ENCODE measurements at regions not wholly inside any gene's neighbourhood (a gene's known extent, or its start where the extent isn't known, plus 50 kb on each side); places are given as distances from the start of the nearest gene placed in this dataset.
"Not testable (repeated sequence)": the region's sequence is repeated elsewhere in the genome, so short reads cannot be mapped to it uniquely, and the experiment has no call there.

GRCh38 chr4:58368221-58368620 is 1258.0 kb upstream of the IGFBP7 start:
- no peak for DNase-seq (ENCODE audit: low read depth in 2 of 2)

GRCh38 chr4:58360354-58361133 is 1250.4 kb upstream of the IGFBP7 start:
- no peak for DNase-seq (ENCODE audit: low read depth in 2 of 2)

DNA sequence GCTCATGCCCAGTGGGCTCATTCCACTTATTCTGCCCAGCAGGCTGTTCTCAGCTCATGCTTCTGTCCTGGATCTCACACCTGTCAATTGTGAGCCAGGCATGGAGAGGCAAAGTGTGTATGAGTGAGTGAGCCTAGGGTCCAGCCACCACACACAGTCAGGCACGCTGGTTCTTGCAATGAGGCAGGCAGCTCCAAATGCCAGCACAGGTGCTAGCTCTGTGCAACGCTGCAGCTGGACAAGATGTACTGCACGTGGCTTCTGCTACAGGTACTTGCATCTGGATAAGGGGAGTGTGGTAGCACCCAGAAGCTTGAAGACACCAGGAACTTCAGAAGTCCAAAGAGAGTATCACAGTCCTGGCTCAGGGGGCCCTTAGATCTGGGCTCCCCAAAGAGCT is 1249.4 kb upstream of the IGFBP7 start:
- no peak for DNase-seq (ENCODE audit: low read depth in 2 of 2)

DNA sequence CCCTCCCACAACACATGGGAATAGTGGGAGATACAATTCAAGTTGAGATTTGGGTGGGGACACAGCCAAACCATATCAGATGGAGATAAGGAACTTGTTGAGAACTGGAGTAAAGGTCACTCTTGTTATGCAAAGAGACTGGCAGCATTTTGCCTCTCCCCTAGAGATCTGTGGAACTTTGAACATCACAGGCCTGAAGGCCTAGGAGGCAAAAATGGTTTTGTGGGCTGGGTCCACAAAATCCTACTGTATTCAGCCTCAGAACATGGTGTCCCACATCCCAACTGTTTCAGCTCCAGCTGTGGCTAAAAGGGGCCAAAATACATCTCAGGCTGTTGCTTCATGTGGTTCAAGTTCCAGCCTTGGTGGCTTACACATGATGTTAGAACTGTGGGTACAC is 1247.8 kb upstream of the IGFBP7 start:
- no peak for DNase-seq (ENCODE audit: low read depth in 2 of 2)

GRCh38 chr4:58325070-58325469 is 1214.9 kb upstream of the IGFBP7 start:
- DNase-seq (ENCODE audit: low read depth in 2 of 2): no peak

- no peak for DNase-seq (ENCODE audit: low read depth in 2 of 2)
Observed at GRCh38 chr4:58313444-58313843, 1203.3 kb upstream of the IGFBP7 start.

- DNase-seq (ENCODE audit: low read depth in 2 of 2): no peak
Observed at GRCh38 chr4:58303456-58303855, 1193.3 kb upstream of the IGFBP7 start.

GRCh38 chr4:58301376-58301999 is 1191.3 kb upstream of the IGFBP7 start:
- no peak for DNase-seq (ENCODE audit: low read depth in 2 of 2)

DNA sequence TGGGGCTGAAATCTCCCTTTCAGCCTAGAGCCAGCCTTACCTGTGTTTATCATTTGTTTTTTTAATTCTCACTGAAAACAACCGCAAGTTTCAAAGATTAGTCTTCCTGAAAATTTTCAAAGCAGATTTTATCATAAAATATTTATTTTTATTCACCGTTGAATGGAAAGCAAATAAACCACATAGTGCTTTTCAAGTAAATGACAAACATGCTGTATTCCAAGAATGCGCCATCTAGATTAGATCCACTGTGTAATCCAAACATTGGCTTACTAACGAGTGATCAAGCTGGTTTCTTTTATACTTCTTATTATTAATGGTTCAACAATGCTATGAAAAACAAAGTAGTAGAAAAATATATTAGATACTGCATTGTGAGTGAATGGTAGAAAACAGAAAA is 1176.2 kb upstream of the IGFBP7 start:
- DNase-seq (ENCODE audit: low read depth in 2 of 2): no peak

DNA sequence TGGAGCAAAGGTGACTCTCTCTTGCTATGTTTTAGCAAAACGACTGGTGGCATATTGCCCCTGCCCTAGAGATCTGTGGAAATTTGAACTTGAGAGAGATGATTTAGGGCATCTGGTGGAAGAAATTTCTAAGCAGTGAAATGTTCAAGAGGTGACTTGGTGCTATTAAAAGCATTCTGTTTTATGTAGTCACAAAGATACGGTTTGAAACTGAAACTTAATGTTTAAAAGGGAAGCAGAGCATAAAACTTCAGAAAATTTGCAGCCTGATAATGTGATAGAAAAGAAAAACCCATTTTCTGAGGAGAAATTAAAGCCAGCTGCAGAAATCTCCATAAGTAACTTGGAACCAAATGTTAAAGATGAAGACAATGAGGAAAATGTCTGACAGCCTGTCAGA is 1170.7 kb upstream of the IGFBP7 start:
- not testable (repeated sequence) for DNase-seq (ENCODE audit: low read depth in 2 of 2)

DNA sequence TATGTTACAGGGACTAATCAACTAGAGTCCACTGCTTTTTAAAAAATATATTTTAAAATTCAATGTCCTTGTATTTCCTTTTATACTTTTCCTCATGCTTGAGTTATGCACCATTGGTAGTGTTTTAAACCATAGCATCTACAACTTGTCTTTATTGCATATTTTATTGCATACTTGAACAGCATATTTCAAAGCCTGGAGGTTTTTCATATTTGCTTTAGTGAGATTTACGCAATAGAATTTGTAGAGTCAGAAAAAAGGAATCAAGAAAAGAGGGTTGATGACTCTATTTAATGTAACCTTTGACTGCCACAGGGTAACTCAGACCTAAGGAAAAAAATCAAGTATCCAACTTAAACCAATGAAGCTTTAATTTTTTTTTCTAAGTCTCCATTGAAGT is 1165.7 kb upstream of the IGFBP7 start:
- DNase-seq (ENCODE audit: low read depth in 2 of 2): no peak

GRCh38 chr4:58274553-58274952 is 1164.4 kb upstream of the IGFBP7 start:
- no peak for DNase-seq (ENCODE audit: low read depth in 2 of 2)

GRCh38 chr4:58272311-58272710 is 1162.1 kb upstream of the IGFBP7 start:
- DNase-seq (ENCODE audit: low read depth in 2 of 2): no peak

DNA sequence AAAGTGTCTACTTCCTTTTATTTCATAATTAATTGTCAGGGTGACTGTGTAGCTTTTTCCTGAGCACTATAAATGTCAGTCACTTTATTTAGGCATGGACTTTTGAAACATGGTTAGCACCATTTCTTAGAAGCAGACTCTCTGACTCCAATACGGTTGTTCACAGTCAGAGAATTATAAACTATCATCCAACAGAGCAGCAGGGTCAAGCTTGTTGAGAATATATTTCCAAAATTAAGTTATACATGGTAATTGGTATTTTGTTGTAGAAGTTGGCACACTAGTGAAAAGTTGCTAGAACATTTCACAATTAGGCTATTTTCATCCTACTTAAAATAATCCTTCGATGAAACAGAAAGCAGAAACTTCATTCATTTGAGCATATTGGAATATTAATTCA is 1155.5 kb upstream of the IGFBP7 start:
- DNase-seq (ENCODE audit: low read depth in 2 of 2): no peak

DNA sequence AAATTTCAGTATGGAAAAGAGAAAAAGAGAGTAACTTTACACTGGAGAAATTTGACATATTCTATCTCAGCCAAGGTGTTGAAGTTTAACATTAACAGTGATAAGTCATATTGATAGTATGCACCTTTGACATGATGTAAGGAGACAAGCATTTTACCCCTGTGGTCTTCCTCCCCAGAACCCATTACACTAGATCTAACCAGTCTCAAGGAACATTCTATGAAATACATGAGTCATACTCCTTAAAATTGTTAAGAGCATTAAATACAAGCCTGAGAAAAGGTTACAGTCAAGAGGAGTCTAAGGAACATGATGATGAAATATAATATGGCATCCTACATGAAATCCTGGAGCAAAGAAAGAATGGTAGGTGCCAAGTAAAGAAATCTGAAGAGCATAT is 1151.3 kb upstream of the IGFBP7 start:
- DNase-seq (ENCODE audit: low read depth in 2 of 2): no peak

GRCh38 chr4:58254291-58254690 is 1144.1 kb upstream of the IGFBP7 start:
- no peak for DNase-seq (ENCODE audit: low read depth in 2 of 2)

DNA sequence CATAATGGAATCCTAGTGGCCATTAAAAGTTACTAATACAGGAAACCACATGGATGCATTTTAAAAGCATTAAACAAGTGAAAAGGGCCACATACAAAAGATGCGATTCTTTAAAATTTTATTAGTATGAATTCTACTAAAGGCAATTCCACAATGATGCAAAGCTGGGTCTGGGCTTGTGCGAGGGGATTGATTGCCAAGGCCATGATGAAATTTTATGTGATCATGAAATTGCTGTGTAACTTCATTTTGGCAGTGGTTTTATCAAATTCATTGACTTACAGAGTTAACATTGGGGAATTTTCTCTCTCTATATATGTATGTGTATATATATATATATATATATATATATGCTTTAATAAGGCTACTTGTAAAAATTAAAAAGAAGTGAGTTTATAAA is 1142.5 kb upstream of the IGFBP7 start:
- DNase-seq (ENCODE audit: low read depth in 2 of 2): no peak

GRCh38 chr4:58247792-58248191 is 1137.6 kb upstream of the IGFBP7 start:
- no peak for DNase-seq (ENCODE audit: low read depth in 2 of 2)

DNA sequence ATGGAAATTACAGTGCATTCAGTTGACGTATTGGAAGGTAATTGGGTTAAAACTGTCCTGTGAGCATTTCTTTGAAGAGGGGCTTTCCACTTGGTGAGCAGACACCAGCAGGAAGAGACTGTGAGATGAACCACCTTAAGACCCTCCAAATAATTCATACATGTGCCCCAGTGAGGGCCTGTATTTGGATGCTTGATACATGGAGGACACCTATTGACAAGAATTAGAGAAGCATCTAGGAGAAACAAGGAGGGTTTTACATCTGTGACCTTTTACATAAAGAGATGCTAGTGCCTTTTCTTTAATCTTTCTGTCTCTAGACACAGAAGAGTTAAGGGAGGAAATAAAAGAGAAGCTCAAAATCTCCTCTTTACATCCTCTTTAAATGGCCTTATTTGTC is 1115.3 kb upstream of the IGFBP7 start:
- DNase-seq (ENCODE audit: low read depth in 2 of 2): no peak

GRCh38 chr4:58219179-58219578 is 1109.0 kb upstream of the IGFBP7 start:
- no peak for DNase-seq (ENCODE audit: low read depth in 2 of 2)

DNA sequence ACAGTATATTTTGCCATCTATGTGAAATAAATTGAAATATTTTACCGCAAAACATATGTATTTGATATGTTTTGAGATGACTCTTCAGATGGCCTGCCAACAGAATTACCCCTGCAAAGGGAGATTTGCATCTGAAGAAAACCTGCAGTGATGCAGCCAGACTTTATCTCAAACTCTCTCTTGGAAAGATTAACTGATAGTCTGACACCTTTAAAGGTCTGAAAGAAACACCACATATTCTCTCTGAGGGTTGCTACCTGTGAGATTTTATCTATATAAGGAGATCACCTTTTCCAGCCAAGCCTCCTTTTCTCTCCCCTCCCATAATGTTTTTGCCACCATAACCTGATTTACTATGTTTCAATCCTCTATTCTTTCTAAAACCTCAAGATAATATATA is 1106.3 kb upstream of the IGFBP7 start:
- DNase-seq (ENCODE audit: low read depth in 2 of 2): no peak

GRCh38 chr4:58214376-58214775 is 1104.2 kb upstream of the IGFBP7 start:
- no peak for DNase-seq (ENCODE audit: low read depth in 2 of 2)

DNA sequence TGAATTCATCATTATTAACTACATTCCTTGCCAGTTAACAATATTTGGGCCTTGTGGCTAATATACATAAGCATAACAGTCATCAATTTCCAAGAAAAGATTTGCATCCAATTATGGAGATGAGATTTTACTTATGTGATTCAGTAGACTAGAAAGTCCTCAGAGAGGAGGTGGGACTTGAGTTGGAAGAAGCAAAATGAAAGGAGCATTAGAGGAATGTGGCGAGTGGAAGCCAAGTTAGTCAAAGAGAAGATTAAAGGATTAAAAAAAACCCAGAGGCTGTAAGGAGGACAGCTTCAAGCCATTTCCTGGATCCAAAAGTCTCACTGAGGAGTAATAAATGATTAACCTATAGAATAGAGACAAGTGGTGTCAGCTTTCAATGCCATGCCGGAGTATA is 1099.4 kb upstream of the IGFBP7 start:
- no peak for DNase-seq (ENCODE audit: low read depth in 2 of 2)

DNA sequence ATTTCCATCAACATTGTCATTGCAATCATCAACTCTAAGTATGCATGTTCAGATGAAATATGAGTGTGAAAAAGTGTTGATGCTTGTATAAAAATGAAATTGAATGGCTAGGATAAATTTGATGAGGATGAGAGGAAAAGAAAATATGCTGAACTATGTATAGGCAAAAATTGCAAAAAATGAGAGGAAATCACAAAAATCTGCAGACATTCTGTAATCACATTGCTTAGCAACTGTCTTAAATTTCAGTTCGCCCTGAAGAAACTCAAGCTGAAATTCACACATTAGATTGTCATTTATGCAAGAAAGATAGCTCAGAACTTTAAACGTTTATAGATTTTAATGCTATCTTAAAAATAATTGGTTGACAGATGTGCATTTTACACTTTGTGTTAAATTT is 1098.8 kb upstream of the IGFBP7 start:
- DNase-seq (ENCODE audit: low read depth in 2 of 2): no peak
